Right hindlimb (tissue), 1 donor: ENCODE measurements at regions not wholly inside any gene's neighbourhood (a gene's known extent, or its start where the extent isn't known, plus 50 kb on each side); places are given as distances from the start of the nearest gene placed in this dataset.
"Not testable (repeated sequence)": the region's sequence is repeated elsewhere in the genome, so short reads cannot be mapped to it uniquely, and the experiment has no call there.

Experiments used
- DNase-seq: peaks from one replicate; pipeline ENCODE4 v3.0.0-alpha.2; 2018

DNA sequence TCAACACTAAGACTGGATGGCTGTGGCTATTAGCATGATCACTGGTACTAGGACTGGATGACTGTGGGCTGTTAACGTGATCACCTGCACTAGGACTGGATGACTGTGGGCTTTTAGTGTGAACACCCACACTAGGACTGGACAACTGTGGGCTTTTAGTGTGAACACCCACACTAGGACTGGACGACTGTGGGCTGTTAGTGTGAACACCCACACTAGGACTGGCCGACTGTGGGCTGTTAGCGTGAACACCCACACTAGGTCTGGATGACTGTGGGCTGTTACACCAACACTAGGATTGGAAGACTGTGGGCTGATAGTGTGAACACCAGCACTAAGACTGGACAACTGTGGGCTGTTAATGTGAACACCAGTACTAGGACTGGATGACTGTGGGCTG, 329.2 kb downstream of the OSTF1 start:
- no peak for DNase-seq

DNA sequence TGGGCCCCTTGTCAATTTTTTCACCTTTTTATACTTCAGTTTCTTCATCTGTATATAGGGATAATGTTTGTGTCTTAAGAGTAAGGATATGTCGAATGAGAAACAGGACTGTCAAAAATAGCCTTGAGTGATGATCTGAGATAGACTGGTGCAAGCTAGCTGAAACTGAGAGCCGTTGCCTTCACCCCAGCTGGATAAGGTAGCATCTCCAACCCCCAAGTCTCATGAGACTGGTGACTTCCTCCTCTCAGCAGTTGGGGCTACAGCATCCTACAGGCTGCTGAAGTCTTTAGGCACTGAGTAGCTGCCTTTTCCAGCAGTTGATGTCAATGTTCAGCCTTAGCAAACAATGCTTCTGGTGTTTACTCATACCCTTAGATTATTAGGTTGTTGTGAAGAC, 330.2 kb downstream of the OSTF1 start:
- no peak for DNase-seq

DNA sequence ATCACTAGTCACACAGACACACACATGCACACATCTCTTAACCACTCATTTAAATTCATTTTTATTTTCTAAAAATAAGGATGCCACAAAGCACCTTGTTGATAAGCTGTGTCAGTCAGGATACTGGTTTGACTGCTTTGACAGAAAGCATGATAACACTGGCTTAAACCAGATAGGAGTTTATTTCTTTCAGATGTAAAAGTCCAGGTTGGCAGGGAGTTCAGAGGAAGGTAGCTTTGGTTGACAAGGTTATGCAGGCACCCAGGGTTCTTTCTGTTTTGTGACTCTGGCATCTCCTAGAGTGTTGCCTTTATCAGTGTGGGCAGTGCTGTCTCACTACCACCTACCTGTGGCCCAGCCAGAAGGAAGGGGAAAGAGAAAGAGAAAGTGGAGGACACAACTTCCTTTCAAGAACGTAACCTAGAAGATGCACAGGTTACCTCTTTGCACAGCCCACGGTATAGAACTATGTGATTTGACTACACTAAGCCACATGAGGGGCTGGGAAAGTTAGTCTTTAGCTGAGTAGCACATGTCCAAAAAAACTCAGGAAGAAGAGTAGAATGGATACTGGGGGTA, 334.7 kb downstream of the OSTF1 start:
- no peak for DNase-seq

DNA sequence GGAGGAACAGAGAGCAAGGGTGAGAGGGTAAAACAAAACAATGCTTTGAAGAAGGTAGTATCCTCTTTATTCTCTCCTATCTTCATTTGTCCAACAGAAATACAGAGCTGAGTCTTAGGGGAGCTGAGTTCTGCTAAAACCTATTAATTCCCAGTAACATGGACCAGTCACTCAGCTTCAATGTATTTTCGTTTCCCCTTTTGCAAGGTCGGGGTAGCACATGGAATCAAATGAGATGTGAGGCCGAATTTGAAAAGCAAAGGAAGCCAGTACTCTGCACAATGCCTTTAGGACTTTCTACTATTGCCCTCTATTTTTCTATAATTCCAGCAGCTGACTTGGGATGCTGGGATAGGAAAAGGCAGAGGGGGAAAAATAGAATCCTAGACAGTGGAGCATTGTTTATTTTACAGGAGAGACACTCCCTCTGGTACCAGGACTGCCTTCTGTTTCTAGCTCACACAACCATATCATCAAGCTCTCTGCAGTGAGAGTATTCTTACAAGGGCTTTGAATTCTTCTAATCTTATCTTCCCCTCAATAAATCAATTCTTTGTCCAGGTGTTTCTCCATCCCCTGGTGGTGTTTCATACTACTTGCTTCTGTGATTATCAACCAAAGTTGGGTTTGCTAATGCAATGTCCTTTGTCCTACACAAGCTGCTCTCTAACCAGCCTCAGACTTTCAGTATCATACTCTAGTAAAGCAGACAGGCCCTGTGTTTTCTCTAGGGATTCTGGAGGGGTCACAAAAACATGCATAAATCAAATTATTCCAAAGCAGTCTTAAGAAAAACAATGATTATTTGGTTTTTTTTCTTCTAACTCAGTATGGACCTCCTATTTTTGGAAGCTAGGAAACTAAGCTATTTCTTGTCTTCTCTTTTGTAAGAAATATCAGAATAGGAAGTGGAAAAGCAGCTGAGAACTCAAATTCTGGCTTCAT, 341.5 kb downstream of the OSTF1 start:
- DNase-seq: no peak

DNA sequence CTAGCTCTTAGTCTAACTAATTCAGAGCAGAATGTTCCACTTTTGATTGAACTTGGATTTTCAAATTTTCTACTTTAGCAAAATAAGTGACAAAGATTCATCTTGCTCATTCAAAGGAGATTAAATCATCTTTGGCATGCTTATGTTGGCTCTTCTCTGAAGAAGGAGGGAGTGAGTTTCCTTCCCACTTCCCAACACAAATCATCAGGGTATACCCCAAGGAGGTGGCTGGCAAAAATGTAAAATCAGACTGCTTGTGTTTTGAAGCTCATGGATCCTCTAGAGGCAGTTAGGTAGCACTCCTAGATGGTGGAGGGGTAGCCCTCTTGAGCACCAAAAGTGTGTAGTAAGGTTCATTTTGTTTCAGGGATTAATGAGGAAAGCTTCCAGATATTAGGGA, 343.1 kb downstream of the OSTF1 start:
- DNase-seq: no peak

DNA sequence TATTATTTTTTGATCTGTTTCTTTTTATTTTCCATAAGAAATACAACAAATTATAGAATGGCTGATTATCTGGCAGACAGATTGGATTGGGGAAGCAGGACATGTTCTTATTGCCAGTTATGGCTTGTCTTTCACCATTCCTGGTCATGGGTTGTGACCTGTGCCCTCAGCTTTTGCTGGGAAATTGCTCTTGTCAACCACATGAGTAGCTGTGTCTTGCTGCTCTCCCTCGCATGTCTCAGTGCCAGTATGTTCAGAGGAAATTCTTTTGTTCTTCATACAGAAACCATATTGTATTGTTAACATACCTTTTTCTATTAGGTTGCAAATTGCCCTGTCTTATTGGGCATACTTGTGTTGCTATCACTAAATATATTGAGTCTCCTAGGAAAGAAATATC, 344.1 kb downstream of the OSTF1 start:
- DNase-seq: no peak

DNA sequence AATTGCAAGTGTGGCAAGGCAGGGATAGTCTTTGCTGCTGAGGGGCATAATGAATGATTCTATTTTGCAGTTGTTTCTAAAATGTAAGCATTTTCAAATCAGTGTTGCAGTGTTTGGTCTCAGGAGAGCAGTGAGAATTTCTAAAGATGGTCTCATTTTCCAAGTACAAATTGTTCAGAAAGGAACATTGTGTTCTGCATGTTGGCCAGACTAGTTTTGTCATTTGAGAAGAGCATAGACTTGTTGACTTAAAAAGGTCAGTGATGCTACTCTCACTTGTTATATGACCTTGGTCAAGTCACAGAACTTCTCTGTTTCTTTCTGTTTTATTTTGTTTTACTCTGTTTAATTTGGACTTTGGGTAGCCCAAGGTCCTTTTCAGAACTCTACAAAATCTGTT, 344.6 kb downstream of the OSTF1 start:
- no peak for DNase-seq

DNA sequence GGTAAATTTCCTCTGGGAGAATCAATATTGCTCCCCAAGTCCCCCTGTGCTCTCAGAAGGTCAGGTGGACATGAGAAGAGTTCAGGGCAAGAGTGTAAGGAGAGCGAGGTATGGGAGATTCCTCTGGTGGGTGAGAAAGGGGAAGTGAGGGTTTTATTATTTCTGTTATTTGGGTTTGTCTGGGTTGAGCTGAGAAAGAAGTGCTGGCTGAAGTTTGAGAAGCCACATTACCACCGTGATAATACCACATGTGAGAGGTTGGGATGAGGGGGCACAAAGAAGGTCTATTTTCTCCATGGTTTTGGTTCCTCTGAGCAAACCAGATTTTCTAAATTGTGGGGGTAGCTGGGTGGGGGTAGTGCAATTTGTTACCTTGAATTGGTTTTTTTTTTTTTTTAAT, 350.4 kb downstream of the OSTF1 start:
- no peak for DNase-seq

DNA sequence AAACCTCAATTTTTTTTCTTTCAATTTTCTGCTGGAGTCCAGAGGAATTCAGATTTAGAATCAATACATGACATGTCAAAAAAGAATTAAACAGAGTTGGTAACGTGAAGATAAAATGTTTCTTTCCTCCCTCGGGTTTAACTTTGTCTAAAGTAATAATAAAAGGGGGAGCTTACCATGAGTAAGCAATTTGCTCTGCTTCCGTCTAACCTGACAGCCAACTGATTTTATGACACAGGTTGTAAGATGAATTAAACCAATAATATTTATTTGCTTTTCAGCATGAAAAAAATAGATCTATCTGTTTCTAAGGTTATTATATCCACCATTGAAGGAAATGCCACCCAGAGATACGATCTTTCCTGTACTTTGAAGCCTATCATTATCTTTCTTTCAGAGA, 352.6 kb downstream of the OSTF1 start:
- DNase-seq: no peak

DNA sequence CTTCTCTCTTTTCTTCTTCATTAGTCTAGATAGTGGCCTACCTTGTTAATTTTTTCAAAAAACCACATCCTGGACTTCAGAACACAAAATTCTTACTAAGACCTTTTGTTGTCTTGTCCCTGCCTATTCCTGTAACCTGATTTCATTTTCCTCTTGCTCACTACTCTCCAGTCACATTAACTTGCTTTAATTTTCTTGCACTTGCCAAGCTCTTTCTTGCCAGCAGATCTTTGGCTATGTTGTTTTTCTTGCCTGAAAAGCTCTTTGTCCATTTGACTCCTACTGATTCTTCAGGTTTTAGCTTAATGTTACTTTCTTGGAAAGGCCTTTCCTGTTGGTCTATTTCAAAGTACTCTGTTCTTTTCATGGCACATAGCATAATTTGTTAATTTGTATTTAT, 356.8 kb downstream of the OSTF1 start:
- DNase-seq: no peak

DNA sequence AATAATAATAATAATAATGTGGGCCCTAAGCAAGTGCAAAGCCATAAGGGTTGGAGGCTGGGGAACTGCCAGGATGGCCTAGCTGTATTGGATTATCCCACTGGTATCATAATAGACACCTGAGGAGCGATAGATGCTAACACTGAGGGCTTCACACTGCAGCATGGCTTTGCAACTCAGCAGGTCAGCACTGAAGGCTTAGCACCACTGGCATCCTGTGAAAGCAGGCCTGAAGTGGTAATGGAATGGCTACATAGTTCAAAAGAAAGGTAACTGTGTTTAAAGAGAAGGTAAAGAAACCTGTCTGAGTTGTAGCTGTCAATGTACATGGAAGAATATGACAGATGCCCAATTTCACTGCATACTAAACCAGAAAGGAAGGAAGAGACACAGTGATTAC, 359.0 kb downstream of the OSTF1 start:
- DNase-seq: no peak

DNA sequence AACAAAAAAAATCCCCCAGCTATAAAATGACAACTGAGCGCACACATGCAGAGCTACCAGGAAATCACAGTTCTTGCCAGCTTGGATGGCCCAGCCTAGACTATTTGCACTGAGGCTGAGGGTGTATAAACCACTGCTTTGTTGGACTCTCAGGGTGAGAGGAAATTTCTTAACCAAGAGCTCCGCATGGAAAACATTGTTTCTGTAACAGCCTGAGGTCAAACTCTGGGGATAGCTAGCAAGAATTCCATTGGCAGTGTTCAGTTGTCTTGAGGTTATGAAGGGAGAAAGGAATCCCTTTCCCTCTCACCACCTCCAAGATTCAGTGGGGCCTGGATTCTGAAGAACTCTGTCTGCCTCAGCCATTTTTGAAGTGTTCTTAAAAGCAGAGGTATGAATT, 360.0 kb downstream of the OSTF1 start:
- DNase-seq: no peak

DNA sequence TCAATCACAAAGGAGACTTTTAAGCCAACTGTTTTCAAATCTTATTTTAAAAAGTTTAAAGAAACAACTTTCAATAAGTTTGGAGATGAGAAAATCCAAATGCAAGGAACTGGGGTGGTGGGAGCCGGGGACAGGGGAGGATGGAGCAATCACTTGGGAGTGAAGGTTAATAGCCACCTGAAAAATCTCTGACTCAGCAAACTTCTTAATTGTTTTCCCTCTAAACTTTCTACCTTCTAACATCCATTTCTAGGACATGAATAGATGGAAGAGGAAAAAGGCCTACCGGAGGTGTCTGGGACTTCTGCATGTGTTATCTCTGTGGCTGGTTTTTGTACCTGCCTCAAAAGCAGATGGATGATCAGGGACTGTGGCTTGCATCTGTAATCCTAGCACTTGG, 360.6 kb downstream of the OSTF1 start:
- DNase-seq: no peak

DNA sequence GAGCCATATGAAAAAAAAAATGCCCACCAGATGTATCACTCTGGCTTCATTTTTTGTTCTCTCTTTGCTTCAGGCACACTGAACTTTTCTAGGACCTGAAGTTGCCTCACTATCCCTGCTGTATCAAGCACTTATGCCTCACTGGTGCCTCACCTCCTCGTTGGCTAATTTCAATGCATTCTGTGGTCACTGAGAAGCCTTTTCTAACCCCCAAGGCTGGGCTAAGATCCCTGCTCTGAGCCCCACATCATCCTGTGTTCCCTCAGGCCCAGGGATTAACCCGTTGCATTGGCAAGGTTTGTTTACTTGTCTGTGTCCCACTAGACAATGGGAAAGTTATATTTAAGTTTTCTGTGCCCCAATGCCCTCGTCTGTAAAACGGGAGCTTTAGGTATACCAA, 362.7 kb downstream of the OSTF1 start:
- DNase-seq: no peak

DNA sequence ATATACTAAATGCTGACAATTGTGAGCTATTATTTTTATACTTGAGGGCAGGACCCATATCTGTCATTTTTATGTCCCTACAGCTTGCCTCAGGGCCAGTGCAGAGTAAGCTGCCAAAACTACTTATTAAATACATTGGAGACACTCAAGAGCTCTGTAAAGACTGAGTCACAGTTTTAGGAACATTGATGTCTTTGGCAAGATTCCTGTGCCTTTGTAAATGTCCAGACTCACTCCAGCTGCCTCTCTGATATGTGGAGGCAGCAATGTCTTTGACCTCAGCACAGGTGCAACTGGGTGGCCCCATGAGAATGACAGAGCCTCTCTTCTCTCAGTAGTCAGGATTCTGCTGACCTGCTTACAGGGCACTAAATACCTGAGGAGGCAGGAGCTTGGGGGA, 363.2 kb downstream of the OSTF1 start:
- DNase-seq: no peak

DNA sequence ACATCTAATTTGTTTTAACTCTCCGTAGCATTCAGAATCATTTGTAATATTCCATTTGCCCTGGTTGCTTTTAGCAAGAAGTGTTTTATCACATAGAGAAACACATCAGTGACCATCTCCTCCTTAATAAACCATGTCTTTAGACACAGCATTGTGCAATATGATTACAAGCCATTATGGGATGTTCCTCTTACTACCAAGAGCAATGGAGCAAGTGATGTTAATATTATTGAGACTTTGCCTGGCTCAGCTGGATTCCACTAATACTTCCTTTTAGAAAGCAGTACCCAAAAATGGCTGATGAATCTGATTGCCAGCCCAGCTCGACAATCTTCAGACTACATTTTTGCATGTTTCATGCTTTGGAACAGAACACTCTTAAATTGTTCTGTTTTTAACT, 364.2 kb downstream of the OSTF1 start:
- DNase-seq: no peak

DNA sequence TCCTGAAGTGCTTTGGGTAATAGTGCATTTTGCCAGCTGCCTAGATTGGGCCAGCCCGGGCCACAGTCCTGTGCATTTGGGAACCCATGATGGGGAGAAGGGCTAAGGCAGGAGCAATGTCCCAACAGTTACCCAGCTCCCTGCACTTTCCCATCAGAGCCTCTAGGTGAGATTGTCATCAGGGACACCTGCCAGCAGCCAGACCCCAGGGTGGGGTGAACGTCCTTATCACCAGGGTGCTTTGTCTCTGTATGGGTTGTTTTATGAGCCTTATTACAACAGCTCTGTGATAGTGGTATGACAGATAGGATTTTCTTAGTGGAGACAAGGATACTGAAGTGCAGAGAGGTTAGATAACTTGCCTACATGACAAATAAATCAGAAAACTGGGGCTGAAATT, 365.7 kb downstream of the OSTF1 start:
- DNase-seq: no peak

DNA sequence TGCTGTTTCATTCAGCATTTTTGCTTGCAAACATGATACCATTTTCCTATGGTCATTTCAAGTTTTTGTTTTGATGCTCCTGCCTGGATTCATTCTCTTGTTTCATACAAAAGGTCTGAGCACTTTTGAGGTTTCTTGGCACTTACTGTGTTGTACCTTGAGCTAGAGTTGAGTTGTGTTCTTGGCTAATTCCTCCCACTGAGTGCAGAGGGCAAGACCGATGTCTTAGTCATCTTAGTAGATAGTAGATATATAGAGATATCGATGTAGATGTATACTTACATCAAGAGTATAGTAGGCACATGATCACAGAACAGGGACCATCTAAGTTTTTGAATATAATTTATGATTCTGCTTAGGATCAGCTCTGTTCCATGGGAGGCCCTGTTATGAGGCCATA, 366.6 kb downstream of the OSTF1 start:
- DNase-seq: no peak

DNA sequence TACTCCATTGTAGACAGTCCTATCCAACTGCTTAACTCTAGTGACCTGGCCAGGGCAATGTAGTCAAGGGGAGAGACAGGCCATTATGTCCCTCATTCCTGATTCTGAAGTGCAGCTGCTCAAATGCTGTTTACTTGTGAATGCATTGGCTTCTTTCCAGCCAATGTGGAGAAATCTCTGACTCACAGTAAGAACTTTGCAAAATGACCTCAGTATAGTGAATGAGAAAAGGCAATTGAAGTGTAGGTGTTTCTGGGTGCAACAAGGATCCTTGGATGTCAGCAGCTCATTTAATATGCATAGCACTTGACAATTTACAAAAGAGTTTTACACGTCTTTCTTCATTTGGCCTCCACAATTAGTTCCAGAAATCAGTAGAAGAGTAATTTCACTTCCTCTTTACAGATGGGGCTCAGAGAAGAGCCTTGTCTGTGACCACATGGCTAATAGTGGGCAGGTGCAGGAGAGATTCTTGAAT, 367.2 kb downstream of the OSTF1 start:
- no peak for DNase-seq

DNA sequence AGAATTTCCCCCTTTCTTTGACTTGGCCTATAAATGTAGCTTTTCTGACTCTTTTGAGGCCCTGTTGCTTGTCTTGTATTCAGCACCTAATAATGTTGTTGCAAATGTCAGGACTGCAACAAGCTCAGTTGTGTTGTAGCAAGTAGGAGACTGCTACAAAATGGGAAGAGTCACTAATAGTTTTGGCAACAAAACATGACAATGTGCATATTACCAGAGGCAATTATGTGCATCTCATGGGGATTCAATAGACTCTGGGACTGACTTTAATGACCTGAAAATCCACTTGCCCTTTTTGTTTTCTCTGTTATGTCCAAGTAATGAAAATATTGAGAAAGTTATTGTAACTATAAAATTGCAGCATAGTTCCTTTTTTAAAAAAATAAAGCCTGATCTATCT, 368.4 kb downstream of the OSTF1 start:
- no peak for DNase-seq

DNA sequence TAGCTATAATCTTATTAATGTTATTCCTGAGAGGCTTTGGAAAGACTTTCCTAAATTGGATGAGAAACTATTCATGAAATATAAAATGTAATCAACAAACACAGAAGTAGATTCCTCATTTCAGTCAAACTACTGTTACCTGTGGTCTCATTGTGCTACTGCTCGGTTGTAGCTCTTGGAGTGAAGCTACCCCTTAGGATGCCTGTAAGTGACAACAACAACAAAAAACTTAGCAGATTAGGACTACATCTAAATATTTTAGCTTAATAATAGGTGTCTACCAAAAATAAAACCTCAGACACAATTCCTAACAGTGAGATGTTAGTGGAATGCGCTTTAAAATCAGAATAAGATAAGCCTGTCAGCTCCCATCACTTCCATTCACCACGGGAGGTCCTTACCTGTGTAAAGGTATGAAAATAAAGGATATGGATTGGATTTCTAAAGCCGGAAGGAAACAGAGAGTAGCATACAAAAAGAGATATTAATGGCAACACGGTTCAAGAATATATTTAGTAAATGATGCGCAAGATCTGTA, 369.2 kb downstream of the OSTF1 start:
- no peak for DNase-seq

DNA sequence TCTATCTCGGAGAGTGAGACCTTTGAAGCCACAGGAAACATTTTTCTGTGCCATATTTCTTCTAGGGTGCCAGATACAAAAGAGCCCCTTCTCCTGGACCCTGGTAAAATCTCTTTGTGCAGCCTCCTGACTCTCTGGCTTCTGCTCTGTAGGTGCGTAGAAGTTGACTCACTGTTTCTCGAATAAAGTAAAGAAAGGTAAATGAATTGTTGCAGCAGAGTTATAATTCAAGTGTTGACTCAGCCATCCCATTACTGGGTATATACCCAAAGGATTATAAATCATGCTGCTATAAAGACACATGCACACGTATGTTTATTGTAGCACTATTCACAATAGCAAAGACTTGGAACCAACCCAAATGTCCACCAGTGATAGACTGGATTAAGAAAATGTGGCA, 371.0 kb downstream of the OSTF1 start:
- DNase-seq: not testable (repeated sequence)

DNA sequence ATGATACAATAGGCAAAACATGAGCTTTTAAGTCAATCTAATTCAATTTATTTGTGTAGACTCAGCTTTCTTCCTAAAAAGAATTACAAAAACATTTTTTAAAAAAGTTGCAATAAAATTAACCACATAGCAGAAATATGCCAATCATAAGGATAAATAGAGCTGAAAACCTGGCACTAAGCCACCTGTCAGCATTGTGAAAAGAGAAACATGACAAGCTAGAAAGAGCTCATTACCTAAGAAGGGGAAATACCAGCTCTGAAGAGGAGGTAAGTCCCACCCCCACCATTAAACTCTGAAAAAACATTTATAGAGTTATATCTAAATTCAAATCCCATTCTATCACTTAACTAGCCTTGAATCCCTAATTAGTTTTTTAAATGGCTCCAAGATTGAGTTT, 372.9 kb downstream of the OSTF1 start:
- no peak for DNase-seq

DNA sequence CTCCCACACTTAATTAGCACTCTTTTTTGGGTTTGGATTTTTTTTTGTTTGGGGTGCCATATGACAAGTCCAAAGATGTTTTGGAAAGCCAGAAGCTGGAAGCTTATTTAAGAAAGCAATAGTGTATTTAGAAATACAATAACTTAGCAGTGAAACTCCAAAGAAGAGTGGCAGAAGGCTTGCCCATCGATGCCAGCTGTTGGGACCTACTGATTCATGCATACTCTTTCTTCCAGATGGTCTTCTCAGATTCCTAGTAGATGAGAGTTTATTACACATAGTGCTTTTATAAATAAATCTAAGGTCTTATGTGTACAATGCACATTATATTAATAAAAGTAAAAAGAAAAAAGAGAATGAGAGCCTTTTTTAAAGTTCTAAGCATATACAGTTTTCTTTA, 374.6 kb downstream of the OSTF1 start:
- no peak for DNase-seq
